AG04450 (cell line): ENCODE measurements at regions not wholly inside any gene's neighbourhood (a gene's known extent, or its start where the extent isn't known, plus 50 kb on each side); places are given as distances from the start of the nearest gene placed in this dataset.

Experiments used
- CTCF ChIA-PET: fragments of 300-600, 350-600 bp; formaldehyde crosslinking; extraction: SDS; loops from one replicate; lab custom pipeline; 2022; ENCODE audit warnings: antibody characterized with exemption, inconsistent platforms; lab: Charles Lee
- POLR2A ChIA-PET: fragments of 350-600 bp; formaldehyde crosslinking; extraction: SDS; loops from one replicate; lab custom pipeline; 2021; ENCODE audit warnings: antibody characterized with exemption, inconsistent platforms; lab: Yijun Ruan, JAX
- DNase-seq: peaks from one replicate; pipeline ENCODE4 v3.0.0-alpha.2; 2011; ENCODE audit warnings: low read depth, low spot score
- H3K27ac ChIP-seq: one replicate; pipeline ENCODE4 v1.5.1; 2012; ENCODE audit warnings: low read depth, low read length, control low read depth
- H3K27me3 ChIP-seq: one replicate; pipeline ENCODE4 v1.6.0; 2012; ENCODE audit warnings: low read length; ENCODE audit not compliant: control insufficient read depth, insufficient read depth
- H3K4me3 ChIP-seq: 2 replicates; pipeline ENCODE4 v1.5.1; 2011; ENCODE audit warnings: mild to moderate bottlenecking, low read depth, low read length, control low read depth
- H3K9me3 ChIP-seq: 2 replicates; pipeline ENCODE4 v1.5.1; 2012; ENCODE audit warnings: low read length; ENCODE audit not compliant: control insufficient read depth, insufficient read depth
- CTCF ChIP-seq: IDR thresholded peaks from 2 replicates; pipeline ENCODE4 v1.5.1; 2011; ENCODE audit warnings: low read depth, low read length, control low read depth, inconsistent platforms

DNA sequence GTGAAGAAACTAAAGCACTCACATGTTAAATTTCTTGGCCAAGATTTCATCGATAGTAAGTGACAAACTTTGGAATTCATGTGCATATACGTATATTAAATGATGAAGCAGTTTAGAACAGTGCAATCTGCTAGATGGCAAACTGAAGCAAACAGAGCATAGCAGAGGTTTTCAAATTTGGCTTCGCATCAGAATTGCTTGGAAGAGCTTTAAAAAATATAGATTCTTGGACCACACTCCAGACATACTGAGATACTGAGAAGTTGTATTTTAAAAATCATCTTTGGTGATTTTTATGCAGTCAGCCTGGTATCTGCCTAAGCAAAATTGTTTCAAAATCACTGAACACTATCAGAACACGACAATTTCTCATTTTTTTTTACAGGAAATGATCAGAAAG, 709.2 kb downstream of the PLA2G4A start:
- Histone ChIP-seq H3K27ac (no peak overlapping the region), H3K9me3 (no peaks in the 10 kb centered on the region), H3K27me3 (no peaks in the 10 kb centered on the region), H3K4me3 (no peak overlapping the region)
- TF ChIP-seq CTCF, result no peak
- CTCF ChIA-PET, result no interaction called here
- DNase-seq, result no peak
- POLR2A ChIA-PET, result no interaction called here

GRCh38 chr1:187549540-187549939, 720.8 kb downstream of the PLA2G4A start:
- DNase-seq, result no peak
- TF ChIP-seq CTCF, result no peak
- H3K27ac ChIP-seq, result no peak overlapping the region
- H3K9me3 ChIP-seq, result peaks cover 5% of the 10 kb centered on the region
- POLR2A ChIA-PET, result no interaction called here
- no peak overlapping the region for H3K4me3 ChIP-seq
- no peaks in the 10 kb centered on the region for H3K27me3 ChIP-seq
- CTCF ChIA-PET, result no interaction called here

- no peak for TF ChIP-seq CTCF
- Histone ChIP-seq H3K27me3 (no peaks in the 10 kb centered on the region), H3K4me3 (no peak overlapping the region), H3K9me3 (peaks cover 5% of the 10 kb centered on the region), H3K27ac (no peak overlapping the region)
- POLR2A ChIA-PET, result no interaction called here
- no peak for DNase-seq
- CTCF ChIA-PET, result interaction anchor here (1.4 kb wide), 1 partner anchor 286 kb away, joined by 3 read pairs; no protein-coding TSS in a partner anchor
Measured at GRCh38 chr1:187551061-187551460, 722.3 kb downstream of the PLA2G4A start.

- DNase-seq, result no peak
- Histone ChIP-seq H3K9me3 (no peaks in the 10 kb centered on the region), H3K27me3 (no peaks in the 10 kb centered on the region), H3K4me3 (no peak overlapping the region), H3K27ac (no peak overlapping the region)
- no peak for TF ChIP-seq CTCF
- POLR2A ChIA-PET, result no interaction called here
- CTCF ChIA-PET, result no interaction called here
Measured at GRCh38 chr1:187563191-187563590, 734.4 kb downstream of the PLA2G4A start.

GRCh38 chr1:187566354-187566753, 737.6 kb downstream of the PLA2G4A start:
- no peaks in the 10 kb centered on the region for H3K27me3 ChIP-seq
- no peak for TF ChIP-seq CTCF
- no peak overlapping the region for H3K4me3 ChIP-seq
- no peak for DNase-seq
- no peaks in the 10 kb centered on the region for H3K9me3 ChIP-seq
- H3K27ac ChIP-seq, result no peak overlapping the region
- POLR2A ChIA-PET, result no interaction called here
- CTCF ChIA-PET, result no interaction called here
